IPS-15b (cell line): ENCODE measurements at regions not wholly inside any gene's neighbourhood (a gene's known extent, or its start where the extent isn't known, plus 50 kb on each side); places are given as distances from the start of the nearest gene placed in this dataset.
"Not testable (repeated sequence)": the region's sequence is repeated elsewhere in the genome, so short reads cannot be mapped to it uniquely, and the experiment has no call there.

Experiments
- H3K27me3 ChIP-seq: one replicate; pipeline ENCODE4 v1.6.1; 2013; ENCODE audit warnings: low read length; ENCODE audit not compliant: control insufficient read depth, insufficient read depth
- H3K36me3 ChIP-seq: one replicate; pipeline ENCODE4 v1.6.1; 2013; ENCODE audit warnings: low read length; ENCODE audit not compliant: control insufficient read depth, insufficient read depth
- H3K4me1 ChIP-seq: one replicate; pipeline ENCODE4 v1.6.1; 2013; ENCODE audit warnings: mild to moderate bottlenecking, low read length; ENCODE audit not compliant: control insufficient read depth, insufficient read depth
- H3K4me3 ChIP-seq: one replicate; pipeline ENCODE4 v1.5.1; 2013; ENCODE audit warnings: low read depth, low read length
- H3K9ac ChIP-seq: one replicate; pipeline ENCODE4 v1.6.1; 2013; ENCODE audit warnings: low read depth, mild to moderate bottlenecking, low read length
- H3K9me3 ChIP-seq: one replicate; pipeline ENCODE4 v1.6.1; 2013; ENCODE audit warnings: mild to moderate bottlenecking, low read length; ENCODE audit not compliant: control insufficient read depth, insufficient read depth

DNA sequence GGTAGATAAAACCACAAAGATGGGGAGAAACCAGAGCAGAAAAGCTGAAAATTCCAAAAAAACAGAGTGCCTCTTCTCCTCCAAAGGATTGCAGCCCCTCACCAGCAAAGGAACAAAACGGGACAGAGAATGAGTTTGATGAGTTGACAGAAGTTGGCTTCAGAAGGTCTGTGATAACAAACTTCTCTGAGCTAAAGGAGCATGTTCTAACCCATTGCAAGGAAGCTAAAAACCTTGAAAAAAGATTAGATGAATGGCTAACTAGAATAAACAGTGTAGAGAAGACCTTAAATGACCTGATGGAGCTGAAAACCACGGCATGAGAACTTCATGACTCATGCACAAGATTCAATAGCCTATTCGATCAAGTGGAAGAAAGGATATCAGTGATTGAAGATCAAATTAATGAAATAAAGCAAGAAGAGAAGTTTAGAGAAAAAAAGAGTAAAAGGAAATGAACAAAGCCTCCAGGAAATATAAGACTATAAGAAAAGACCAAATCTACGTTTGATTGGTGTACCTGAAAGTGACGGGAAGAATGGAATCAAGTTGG, 67.5 kb upstream of the NEDD9 start:
- not testable (repeated sequence) for H3K27me3 ChIP-seq, H3K36me3 ChIP-seq, H3K9me3 ChIP-seq, H3K9ac ChIP-seq, H3K4me3 ChIP-seq, H3K4me1 ChIP-seq

GRCh38 chr6:11299421-11299784, 66.9 kb upstream of the NEDD9 start:
- not testable (repeated sequence) for H3K36me3 ChIP-seq

GRCh38 chr6:11298651-11299420, 66.4 kb upstream of the NEDD9 start:
- H3K9me3 ChIP-seq: no peaks in the 10 kb centered on the region
- no peaks in the 10 kb centered on the region for H3K36me3 ChIP-seq
- H3K9ac ChIP-seq: no peak overlapping the region
- no peaks in the 10 kb centered on the region for H3K27me3 ChIP-seq
- H3K4me3 ChIP-seq: no peak overlapping the region
- H3K4me1 ChIP-seq: no peaks in the 10 kb centered on the region

More at GRCh38 chr6:11299421-11299784, 66.9 kb upstream of the NEDD9 start:
- not testable (repeated sequence) for H3K4me1 ChIP-seq, H3K9me3 ChIP-seq, H3K27me3 ChIP-seq, H3K9ac ChIP-seq, H3K4me3 ChIP-seq

DNA sequence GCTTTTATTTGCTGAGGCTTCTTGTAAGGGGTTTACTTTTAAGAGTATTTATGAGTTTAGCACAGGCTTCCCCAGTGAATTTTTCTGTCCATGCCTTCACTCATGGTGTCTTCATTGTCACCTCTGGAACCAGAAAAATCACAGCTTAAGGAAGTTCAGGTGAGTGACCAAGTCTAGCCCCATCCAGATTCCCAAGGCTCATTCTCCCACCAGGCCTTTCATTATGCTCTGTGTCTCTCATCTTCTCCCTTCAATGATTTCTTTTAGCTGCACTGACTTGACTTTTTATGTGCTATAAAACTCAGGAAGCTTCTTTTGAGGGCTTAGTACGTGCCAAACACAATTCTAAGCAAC, 64.9 kb upstream of the NEDD9 start:
- Histone ChIP-seq H3K27me3 (no peaks in the 10 kb centered on the region), H3K9me3 (no peaks in the 10 kb centered on the region), H3K9ac (no peak overlapping the region), H3K36me3 (no peaks in the 10 kb centered on the region), H3K4me3 (no peak overlapping the region), H3K4me1 (no peaks in the 10 kb centered on the region)

DNA sequence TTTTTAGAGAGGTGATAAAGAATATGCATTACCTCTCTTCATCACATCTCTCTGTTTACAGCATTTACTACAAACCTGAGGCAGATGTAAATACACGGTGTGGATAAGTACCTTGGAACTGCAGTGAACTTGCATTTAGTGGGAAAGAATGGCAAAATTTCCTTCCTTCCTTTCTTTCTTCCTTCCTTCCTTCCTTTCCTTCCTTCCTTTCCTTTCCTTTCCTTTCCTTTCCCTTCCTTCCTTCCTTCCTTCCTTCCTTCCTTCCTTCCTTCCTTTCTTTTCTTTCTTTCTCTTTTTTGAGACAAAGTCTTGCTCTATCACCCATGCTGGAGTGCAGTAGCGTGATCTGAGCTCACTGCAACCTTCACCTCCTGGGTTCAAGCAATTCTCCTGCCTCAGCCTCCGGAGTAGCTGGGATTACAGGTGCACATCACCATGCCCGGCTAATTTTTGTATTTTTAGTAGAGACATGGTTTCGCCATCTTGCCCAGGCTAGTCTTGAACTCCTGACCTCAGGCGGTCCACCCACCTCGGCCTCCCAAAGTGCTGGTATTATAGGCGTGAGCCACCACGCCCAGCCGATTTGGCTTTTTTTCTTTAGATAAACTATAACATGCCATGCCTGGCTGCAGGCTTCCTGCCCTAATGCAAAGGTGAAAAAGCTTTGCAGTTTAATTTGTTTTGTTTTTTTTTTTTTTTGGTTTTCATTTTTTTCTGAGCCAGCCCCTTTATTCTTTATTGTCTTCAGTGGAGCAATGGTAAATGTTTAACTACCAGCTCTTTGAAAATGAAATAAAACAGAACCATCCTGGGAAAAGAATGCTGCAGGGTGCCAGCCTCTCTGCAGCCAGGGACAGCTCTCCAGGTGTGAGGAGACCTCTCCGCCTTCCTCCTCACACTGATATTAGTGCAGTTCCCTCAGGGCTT, 64.2 kb upstream of the NEDD9 start:
- no peaks in the 10 kb centered on the region for H3K27me3 ChIP-seq
- no peaks in the 10 kb centered on the region for H3K9me3 ChIP-seq
- H3K4me1 ChIP-seq: no peaks in the 10 kb centered on the region
- no peak overlapping the region for H3K4me3 ChIP-seq
- H3K36me3 ChIP-seq: no peaks in the 10 kb centered on the region
- no peak overlapping the region for H3K9ac ChIP-seq

GRCh38 chr6:11295969-11296368, 63.5 kb upstream of the NEDD9 start:
- Histone ChIP-seq H3K36me3 (no peaks in the 10 kb centered on the region), H3K27me3 (no peaks in the 10 kb centered on the region), H3K4me3 (no peak overlapping the region), H3K9me3 (no peaks in the 10 kb centered on the region), H3K9ac (no peak overlapping the region), H3K4me1 (no peaks in the 10 kb centered on the region)

- Histone ChIP-seq H3K4me1 (no peaks in the 10 kb centered on the region), H3K36me3 (no peaks in the 10 kb centered on the region)
These were observed 61.8 kb upstream of the NEDD9 start for GRCh38 chr6:11294228-11294627.

GRCh38 chr6:11292594-11293236, 60.2 kb upstream of the NEDD9 start:
- no peak overlapping the region for H3K9ac ChIP-seq
- no peaks in the 10 kb centered on the region for H3K9me3 ChIP-seq
- H3K36me3 ChIP-seq: no peaks in the 10 kb centered on the region
- no peak overlapping the region for H3K4me3 ChIP-seq
- no peaks in the 10 kb centered on the region for H3K27me3 ChIP-seq
- H3K4me1 ChIP-seq: no peaks in the 10 kb centered on the region

More at GRCh38 chr6:11294228-11294627, 61.8 kb upstream of the NEDD9 start:
- H3K9ac ChIP-seq: no peak overlapping the region
- no peaks in the 10 kb centered on the region for H3K9me3 ChIP-seq
- H3K27me3 ChIP-seq: no peaks in the 10 kb centered on the region
- no peak overlapping the region for H3K4me3 ChIP-seq

GRCh38 chr6:11292091-11292490, 59.6 kb upstream of the NEDD9 start:
- no peak overlapping the region for H3K4me3 ChIP-seq

DNA sequence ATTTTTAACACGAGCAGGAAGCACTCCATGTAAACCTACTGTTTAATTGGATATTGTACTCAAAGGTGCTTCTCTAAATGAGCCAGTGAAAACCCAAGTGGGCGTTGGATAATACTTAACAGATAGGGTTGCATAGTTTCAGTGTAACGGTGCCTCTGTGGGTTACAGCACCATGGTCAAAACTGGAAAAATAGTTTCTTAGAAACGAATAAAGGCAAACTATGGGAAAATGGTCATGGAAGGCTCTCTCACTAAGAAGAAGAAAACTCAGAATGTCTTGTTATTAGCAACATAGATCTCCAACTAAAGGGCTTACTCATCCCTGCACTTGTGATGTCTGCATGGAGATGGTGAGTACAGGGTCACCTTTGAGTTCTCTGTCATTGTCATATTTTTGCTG, 59.1 kb upstream of the NEDD9 start:
- Histone ChIP-seq H3K9ac (no peak overlapping the region), H3K4me1 (no peaks in the 10 kb centered on the region), H3K4me3 (no peak overlapping the region), H3K9me3 (no peaks in the 10 kb centered on the region), H3K36me3 (no peaks in the 10 kb centered on the region), H3K27me3 (no peaks in the 10 kb centered on the region)

More at GRCh38 chr6:11292091-11292490, 59.6 kb upstream of the NEDD9 start:
- no peaks in the 10 kb centered on the region for H3K4me1 ChIP-seq
- no peaks in the 10 kb centered on the region for H3K27me3 ChIP-seq
- H3K9ac ChIP-seq: no peak overlapping the region
- no peaks in the 10 kb centered on the region for H3K36me3 ChIP-seq
- H3K9me3 ChIP-seq: no peaks in the 10 kb centered on the region

- no peaks in the 10 kb centered on the region for H3K27me3 ChIP-seq
- H3K9me3 ChIP-seq: no peaks in the 10 kb centered on the region
- no peaks in the 10 kb centered on the region for H3K36me3 ChIP-seq
- H3K9ac ChIP-seq: no peak overlapping the region
- no peak overlapping the region for H3K4me3 ChIP-seq
- no peaks in the 10 kb centered on the region for H3K4me1 ChIP-seq
These were observed 57.6 kb upstream of the NEDD9 start for GRCh38 chr6:11290027-11290426.
